Vagina (tissue), 2 donors: ENCODE measurements at regions not wholly inside any gene's neighbourhood (a gene's known extent, or its start where the extent isn't known, plus 50 kb on each side); places are given as distances from the start of the nearest gene placed in this dataset.

Experiments
- POLR2A ChIP-seq, 2 donors: fragments of 450-650 bp; IDR thresholded peaks; one replicate each; pipeline ENCODE4 v1.6.1; 2017; ENCODE audit warnings: antibody characterized with exemption in 2 of 2, mild to moderate bottlenecking in 2 of 2, moderate library complexity in 2 of 2
- TF ChIP-seq, protein P1 (sequence below), 3 experiments: fragments of 450-650 bp in 2 of 3; fragments of 200-600 bp in 1 of 3; sonication (generic) in 1 of 3; IDR thresholded peaks; one replicate each; pipeline ENCODE4 v1.5.1; 2017 to 2019; ENCODE audit warnings: antibody characterized with exemption in 3 of 3, mild to moderate bottlenecking in 2 of 3, moderate library complexity in 2 of 3

DNA sequence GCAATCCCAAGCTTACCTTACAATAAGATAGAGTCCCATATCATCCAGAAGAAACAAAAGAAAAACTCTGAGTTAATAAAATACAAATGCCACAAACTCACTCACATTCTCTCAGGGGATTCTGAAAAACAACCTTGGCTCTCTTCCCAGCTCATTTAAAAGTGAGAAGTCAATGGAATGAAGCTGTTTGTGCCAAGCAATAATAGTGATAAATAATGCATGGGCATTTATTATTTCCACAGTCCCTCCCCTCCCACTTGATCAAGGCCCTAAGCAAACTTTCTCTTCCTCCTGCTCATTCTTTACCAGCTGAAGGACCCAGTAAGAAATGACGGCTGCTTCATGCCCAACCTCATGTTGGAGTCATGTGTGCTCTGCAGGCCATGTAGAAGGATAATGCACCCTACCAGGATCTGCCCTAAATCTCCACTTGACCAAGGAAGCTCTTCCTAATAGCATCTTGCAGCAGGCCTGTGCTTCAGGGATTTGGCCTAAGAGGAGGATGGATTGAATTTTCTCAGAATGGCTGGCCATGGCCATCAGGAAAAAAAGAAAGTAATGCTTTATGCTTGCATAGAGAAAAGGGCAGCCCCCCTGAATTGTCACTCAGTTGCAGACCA lies 451.3 kb downstream of the GPAM start:
- TF ChIP-seq, protein P1, sequence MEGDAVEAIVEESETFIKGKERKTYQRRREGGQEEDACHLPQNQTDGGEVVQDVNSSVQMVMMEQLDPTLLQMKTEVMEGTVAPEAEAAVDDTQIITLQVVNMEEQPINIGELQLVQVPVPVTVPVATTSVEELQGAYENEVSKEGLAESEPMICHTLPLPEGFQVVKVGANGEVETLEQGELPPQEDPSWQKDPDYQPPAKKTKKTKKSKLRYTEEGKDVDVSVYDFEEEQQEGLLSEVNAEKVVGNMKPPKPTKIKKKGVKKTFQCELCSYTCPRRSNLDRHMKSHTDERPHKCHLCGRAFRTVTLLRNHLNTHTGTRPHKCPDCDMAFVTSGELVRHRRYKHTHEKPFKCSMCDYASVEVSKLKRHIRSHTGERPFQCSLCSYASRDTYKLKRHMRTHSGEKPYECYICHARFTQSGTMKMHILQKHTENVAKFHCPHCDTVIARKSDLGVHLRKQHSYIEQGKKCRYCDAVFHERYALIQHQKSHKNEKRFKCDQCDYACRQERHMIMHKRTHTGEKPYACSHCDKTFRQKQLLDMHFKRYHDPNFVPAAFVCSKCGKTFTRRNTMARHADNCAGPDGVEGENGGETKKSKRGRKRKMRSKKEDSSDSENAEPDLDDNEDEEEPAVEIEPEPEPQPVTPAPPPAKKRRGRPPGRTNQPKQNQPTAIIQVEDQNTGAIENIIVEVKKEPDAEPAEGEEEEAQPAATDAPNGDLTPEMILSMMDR (IDR thresholded peaks at IDR 0.05), result no peak
- no peak for TF ChIP-seq POLR2A (IDR thresholded peaks at IDR 0.05)
